K562 (cell line): ENCODE measurements at regions not wholly inside any gene's neighbourhood (a gene's known extent, or its start where the extent isn't known, plus 50 kb on each side); places are given as distances from the start of the nearest gene placed in this dataset.

ENCODE experiments used
- ATAC-seq: fragments of 200-7000 bp; cut with Tn5 transposase; 3 replicates; pipeline ENCODE4 v1.9.1; 2020; ENCODE audit warnings: moderate library complexity
- BruUV-seq: library from RNA; stranded (reverse); fragments of 400-500 nt; replicated peaks from 2 replicates; lab custom pipeline; 2021; lab: Mats Ljungman, UMichigan
- CTCF ChIA-PET: fragments of 300-600 bp; formaldehyde crosslinking; extraction: SDS; loops from one replicate; lab custom pipeline; 2021; ENCODE audit warnings: low intra/inter-chr PET ratio; lab: Yijun Ruan, JAX
- POLR2A ChIA-PET: fragments of 300-600, 350-650 bp; sonication (Branson Sonifier 250); formaldehyde crosslinking; extraction: SDS; loops from one replicate; lab custom pipeline; 2021; ENCODE audit warnings: antibody characterized with exemption, inconsistent platforms; lab: Yijun Ruan, JAX
- DNase-seq, 4 experiments: peaks; one replicate each; pipeline versions ENCODE4 v3.0.0 to v3.0.0-alpha.2; 2011 to 2018; ENCODE audit warnings: low spot score in 3 of 4, mixed read lengths in 3 of 4; ENCODE audit errors: extremely low read depth in 1 of 4
- FAIRE-seq: peaks from 2 replicates; lab custom pipeline; 2011; peaks lifted over from hg19 to GRCh38; lab: Jason Lieb, UNC
- H2AFZ ChIP-seq: 2 replicates; pipeline ENCODE4 v1.6.0; 2011; ENCODE audit warnings: low read depth, low read length, control low read depth, inconsistent platforms
- H3K27ac ChIP-seq: fragments of 200-600 bp; 3 replicates; pipeline ENCODE4 v1.8.0; 2011; ENCODE audit warnings: low read depth, mild to moderate bottlenecking, control low read depth, inconsistent platforms, low read length, moderate library complexity, mixed read lengths; ENCODE audit errors: extremely low read depth
- H3K27me3 ChIP-seq, 2 experiments: fragments of 300-600 bp in 1 of 2; 2 replicates in 1 of 2; 3 replicates in 1 of 2; pipeline versions ENCODE4 v1.6.0 to v1.8.0; 2011; ENCODE audit warnings: inconsistent platforms in 2 of 2, low read length in 2 of 2, mild to moderate bottlenecking in 1 of 2, mixed read lengths in 1 of 2, moderate library complexity in 1 of 2; ENCODE audit not compliant: control insufficient read depth in 2 of 2, insufficient read depth in 2 of 2
- H3K36me3 ChIP-seq: fragments of 300-600 bp; 3 replicates; pipeline ENCODE4 v1.8.0; 2011; ENCODE audit warnings: mild to moderate bottlenecking, low read length, inconsistent platforms; ENCODE audit not compliant: control insufficient read depth, insufficient read depth
- H3K4me1 ChIP-seq, 2 experiments: fragments of 200-600 bp in 1 of 2; replicated peaks in 1 of 2; 2 replicates in 1 of 2; 3 replicates in 1 of 2; pipeline versions ENCODE4 v1.5.1 to v1.8.0; 2011; ENCODE audit warnings: inconsistent platforms in 2 of 2, low read length in 2 of 2, mild to moderate bottlenecking in 1 of 2, mixed read lengths in 1 of 2, moderate library complexity in 1 of 2; ENCODE audit not compliant: control insufficient read depth in 2 of 2, insufficient read depth in 2 of 2
- H3K4me2 ChIP-seq: 2 replicates; pipeline ENCODE4 v1.6.1; 2011; ENCODE audit warnings: low read length, control low read depth, inconsistent platforms, mixed read lengths; ENCODE audit not compliant: insufficient read depth
- H3K4me3 ChIP-seq: fragments of 200-600 bp; sonication (generic), shearing (Covaris generic); 2 replicates; pipeline ENCODE4 v1.5.1; 2016; ENCODE audit warnings: control low read depth, inconsistent platforms
- H3K79me2 ChIP-seq: fragments of 200-600 bp; 3 replicates; pipeline ENCODE4 v1.8.0; 2011; ENCODE audit warnings: low read length, inconsistent platforms; ENCODE audit not compliant: control insufficient read depth, insufficient read depth
- H3K9ac ChIP-seq, 2 experiments: 2 replicates each; pipeline versions ENCODE4 v1.6.0 to v1.6.1; 2011; ENCODE audit warnings: low read depth in 2 of 2, low read length in 2 of 2, control low read depth in 1 of 2, inconsistent platforms in 1 of 2, mild to moderate bottlenecking in 1 of 2, mixed read lengths in 1 of 2; ENCODE audit not compliant: insufficient read depth in 1 of 2
- H3K9me1 ChIP-seq: one replicate; pipeline ENCODE4 v1.6.0; 2011; ENCODE audit warnings: inconsistent platforms, mild to moderate bottlenecking, low read length, moderate library complexity; ENCODE audit not compliant: control insufficient read depth, insufficient read depth
- H3K9me3 ChIP-seq: replicated peaks from 2 replicates; pipeline ENCODE4 v1.5.1; 2011; ENCODE audit warnings: low read depth, low read length, inconsistent platforms; ENCODE audit not compliant: control insufficient read depth, insufficient read depth
- H4K20me1 ChIP-seq: replicated peaks from 2 replicates; pipeline ENCODE4 v1.6.1; 2011; ENCODE audit warnings: low read length, inconsistent platforms, mixed read lengths; ENCODE audit not compliant: control insufficient read depth, insufficient read depth
- C11orf30 ChIP-seq: fragments of 450-650 bp; IDR thresholded peaks from 2 replicates; pipeline ENCODE4 v1.6.1; 2016; ENCODE audit warnings: low read depth, mild to moderate bottlenecking
- HDAC8 ChIP-seq: fragments of 450-650 bp; IDR thresholded peaks from 2 replicates; pipeline ENCODE4 v1.6.1; 2016; ENCODE audit warnings: mild to moderate bottlenecking, missing genetic modification characterization, moderate library complexity, missing compliant biosample characterization
- MEIS2 ChIP-seq: fragments of 450-650 bp; IDR thresholded peaks from 2 replicates; pipeline ENCODE4 v1.6.1; 2014; ENCODE audit warnings: mild to moderate bottlenecking; ENCODE audit not compliant: partially characterized antibody
- MTA3 ChIP-seq: fragments of 450-650 bp; formaldehyde crosslinking; IDR thresholded peaks from 2 replicates; pipeline ENCODE4 v1.6.1; 2017; ENCODE audit warnings: mild to moderate bottlenecking, borderline replicate concordance
- PHB2 ChIP-seq: fragments of 450-650 bp; IDR thresholded peaks from 2 replicates; pipeline ENCODE4 v1.6.1; 2017; ENCODE audit warnings: low read depth
- RB1 ChIP-seq: fragments of 450-650 bp; IDR thresholded peaks from 2 replicates; pipeline ENCODE4 v1.6.1; 2017; ENCODE audit warnings: low read depth, mild to moderate bottlenecking
- RBM14 ChIP-seq: fragments of 200-400 bp; formaldehyde crosslinking; IDR thresholded peaks from 2 replicates; pipeline ENCODE4 v1.6.1; 2018; ENCODE audit warnings: low read depth, mild to moderate bottlenecking, low read length, moderate library complexity, borderline replicate concordance; ENCODE audit not compliant: insufficient read depth
- SMC3 ChIP-seq: conservative IDR thresholded peaks from 2 replicates; pipeline ENCODE4 v1.6.1; 2011; ENCODE audit warnings: low read depth, low read length, improper control_type of control experiment; ENCODE audit not compliant: insufficient read depth
- ZNF212 ChIP-seq: fragments of 450-650 bp; formaldehyde crosslinking; IDR thresholded peaks from 2 replicates; pipeline ENCODE4 v1.4.0; 2020; ENCODE audit warnings: mild to moderate bottlenecking
- ZNF239 ChIP-seq: fragments of 250-450 bp; sonication (Bioruptor Pico); IDR thresholded peaks from 2 replicates; pipeline ENCODE4 v1.4.0; 2020; ENCODE audit warnings: mild to moderate bottlenecking
- ZNF408 ChIP-seq: fragments of 250-450 bp; sonication (Bioruptor Pico); IDR thresholded peaks from 2 replicates; pipeline ENCODE4 v1.4.0; 2020; ENCODE audit warnings: low read depth, mild to moderate bottlenecking, moderate library complexity
- WGBS: fragments of 100-300 bp; shearing (Covaris generic); methylation state at CpG from one replicate; pipeline ENCODE4 v1.1.6; 2016; ENCODE audit warnings: low coverage, mixed read lengths; ENCODE audit not compliant: insufficient coverage; ENCODE audit errors: missing lambda C conversion rate; 5-methylcytosine and 5-hydroxymethylcytosine counted together
- in situ Hi-C: fragments of 300-500 bp; cut with MboI; formaldehyde crosslinking; loops from 4 replicates; pipeline ENCODE4 v1.15.0; 2018; ENCODE audit warnings: inconsistent platforms, mixed read lengths
- intact Hi-C: fragments of 100-400 bp; cut with micrococcal nuclease; formaldehyde crosslinking; loops from 2 replicates; pipeline ENCODE4 v1.14.2; 2022
- TF ChIP-seq, protein P1 (sequence below): fragments of 450-650 bp; IDR thresholded peaks from 2 replicates; pipeline ENCODE4 v1.7.1; 2018; ENCODE audit warnings: mild to moderate bottlenecking, low read depth; ENCODE audit not compliant: partially characterized antibody
- TF ChIP-seq, protein P2 (sequence below): fragments of 200-800 bp; sonication (Bioruptor generic); IDR thresholded peaks from 2 replicates; pipeline ENCODE4 v1.6.1; 2017; ENCODE audit warnings: missing genetic modification characterization, missing compliant biosample characterization

DNA sequence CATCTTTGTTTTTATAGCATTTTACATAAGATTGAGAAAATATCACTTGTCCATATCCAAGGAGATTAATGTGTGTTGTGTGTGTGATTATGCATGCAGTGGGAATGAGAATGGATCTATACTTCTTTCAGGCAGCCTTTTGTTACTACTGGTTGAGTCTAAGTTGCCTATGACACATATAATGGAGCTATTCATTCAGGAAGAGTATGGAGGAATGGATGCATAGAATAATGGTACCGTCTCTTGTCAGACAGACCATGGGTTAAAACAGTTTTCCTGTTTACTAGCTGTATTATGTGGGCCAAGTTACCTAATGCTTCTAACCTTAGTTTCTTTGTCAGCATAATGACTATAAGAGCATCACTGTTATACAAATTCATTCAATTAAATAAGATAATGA lies 155.4 kb upstream of the KYNU start:
- H3K79me2 ChIP-seq = no peaks in the 10 kb centered on the region
- BruUV-seq = no TSS peak
- no peak overlapping the region for H3K4me3 ChIP-seq
- no peaks in the 10 kb centered on the region for H3K4me1 ChIP-seq
- ChIA-PET POLR2A (no interaction called here), CTCF (no interaction called here)
- FAIRE-seq (no peak), DNase-seq (no peak), ATAC-seq (no peak)
- TF ChIP-seq, protein P1, sequence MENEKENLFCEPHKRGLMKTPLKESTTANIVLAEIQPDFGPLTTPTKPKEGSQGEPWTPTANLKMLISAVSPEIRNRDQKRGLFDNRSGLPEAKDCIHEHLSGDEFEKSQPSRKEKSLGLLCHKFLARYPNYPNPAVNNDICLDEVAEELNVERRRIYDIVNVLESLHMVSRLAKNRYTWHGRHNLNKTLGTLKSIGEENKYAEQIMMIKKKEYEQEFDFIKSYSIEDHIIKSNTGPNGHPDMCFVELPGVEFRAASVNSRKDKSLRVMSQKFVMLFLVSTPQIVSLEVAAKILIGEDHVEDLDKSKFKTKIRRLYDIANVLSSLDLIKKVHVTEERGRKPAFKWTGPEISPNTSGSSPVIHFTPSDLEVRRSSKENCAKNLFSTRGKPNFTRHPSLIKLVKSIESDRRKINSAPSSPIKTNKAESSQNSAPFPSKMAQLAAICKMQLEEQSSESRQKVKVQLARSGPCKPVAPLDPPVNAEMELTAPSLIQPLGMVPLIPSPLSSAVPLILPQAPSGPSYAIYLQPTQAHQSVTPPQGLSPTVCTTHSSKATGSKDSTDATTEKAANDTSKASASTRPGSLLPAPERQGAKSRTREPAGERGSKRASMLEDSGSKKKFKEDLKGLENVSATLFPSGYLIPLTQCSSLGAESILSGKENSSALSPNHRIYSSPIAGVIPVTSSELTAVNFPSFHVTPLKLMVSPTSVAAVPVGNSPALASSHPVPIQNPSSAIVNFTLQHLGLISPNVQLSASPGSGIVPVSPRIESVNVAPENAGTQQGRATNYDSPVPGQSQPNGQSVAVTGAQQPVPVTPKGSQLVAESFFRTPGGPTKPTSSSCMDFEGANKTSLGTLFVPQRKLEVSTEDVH = no peak
- no peak for TF ChIP-seq MTA3
- no peaks in the 10 kb centered on the region for H3K9me3 ChIP-seq
- H2AFZ ChIP-seq = no peak overlapping the region
- no peak overlapping the region for H3K4me2 ChIP-seq
- intact Hi-C loops (no loop called here), in situ Hi-C loops (no loop called here)
- H3K9ac ChIP-seq = no peak overlapping the region
- H3K27me3 ChIP-seq = no peaks in the 10 kb centered on the region
- WGBS = 11% methylated on average over 1 of the region's 1 CpG
- no peaks in the 10 kb centered on the region for H4K20me1 ChIP-seq
- no peaks in the 10 kb centered on the region for H3K9me1 ChIP-seq
- no peaks in the 10 kb centered on the region for H3K36me3 ChIP-seq
- H3K27ac ChIP-seq = no peak overlapping the region

DNA sequence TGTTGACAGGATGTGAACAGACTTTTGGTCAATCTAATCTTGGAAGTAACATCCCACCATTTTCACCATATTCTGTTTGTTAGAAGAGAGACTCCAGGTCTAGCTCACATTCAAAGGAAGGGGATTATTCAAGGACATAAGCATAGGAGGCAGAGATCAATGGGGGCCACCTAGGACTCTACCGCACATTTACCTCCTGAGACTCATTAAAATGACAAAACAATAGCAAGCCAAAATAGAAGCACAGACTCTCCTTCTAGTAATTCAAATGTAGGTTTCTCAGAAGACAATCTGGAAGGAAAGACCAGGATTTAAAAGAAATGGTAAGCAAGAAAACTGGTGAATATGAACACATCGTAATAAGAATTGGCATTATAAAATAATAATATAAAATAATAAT lies 156.4 kb upstream of the KYNU start:
- 0% methylated on average over 2 of the region's 2 CpGs for WGBS
- H3K9ac ChIP-seq = no peak overlapping the region
- H3K27ac ChIP-seq = no peak overlapping the region
- no peak for FAIRE-seq
- no peaks in the 10 kb centered on the region for H3K9me3 ChIP-seq
- in situ Hi-C loops (no loop called here), intact Hi-C loops (no loop called here)
- H3K4me1 ChIP-seq = no peaks in the 10 kb centered on the region
- H3K4me3 ChIP-seq = no peak overlapping the region
- no TSS peak for BruUV-seq
- POLR2A ChIA-PET = no interaction called here
- DNase-seq = no peak
- ATAC-seq = no peak
- CTCF ChIA-PET = interaction anchor here (0.6 kb wide), 1 partner anchor 292 kb away, joined by 4 read pairs; no protein-coding TSS in a partner anchor
- no peaks in the 10 kb centered on the region for H4K20me1 ChIP-seq
- H3K79me2 ChIP-seq = no peaks in the 10 kb centered on the region
- H3K4me2 ChIP-seq = no peak overlapping the region
- no peaks in the 10 kb centered on the region for H3K36me3 ChIP-seq
- no peaks in the 10 kb centered on the region for H3K9me1 ChIP-seq
- no peak overlapping the region for H2AFZ ChIP-seq
- no peaks in the 10 kb centered on the region for H3K27me3 ChIP-seq
- TF ChIP-seq SMC3 (no peak), ZNF408 (CRISPR knock-in tag) (no peak), RB1 (no peak), RBM14 (no peak), PHB2 (no peak), ZNF239 (CRISPR knock-in tag) (no peak), HDAC8 (tag) (no peak), C11orf30 (no peak), ZNF212 (CRISPR knock-in tag) (no peak), MEIS2 (no peak)
- TF ChIP-seq, protein P2, sequence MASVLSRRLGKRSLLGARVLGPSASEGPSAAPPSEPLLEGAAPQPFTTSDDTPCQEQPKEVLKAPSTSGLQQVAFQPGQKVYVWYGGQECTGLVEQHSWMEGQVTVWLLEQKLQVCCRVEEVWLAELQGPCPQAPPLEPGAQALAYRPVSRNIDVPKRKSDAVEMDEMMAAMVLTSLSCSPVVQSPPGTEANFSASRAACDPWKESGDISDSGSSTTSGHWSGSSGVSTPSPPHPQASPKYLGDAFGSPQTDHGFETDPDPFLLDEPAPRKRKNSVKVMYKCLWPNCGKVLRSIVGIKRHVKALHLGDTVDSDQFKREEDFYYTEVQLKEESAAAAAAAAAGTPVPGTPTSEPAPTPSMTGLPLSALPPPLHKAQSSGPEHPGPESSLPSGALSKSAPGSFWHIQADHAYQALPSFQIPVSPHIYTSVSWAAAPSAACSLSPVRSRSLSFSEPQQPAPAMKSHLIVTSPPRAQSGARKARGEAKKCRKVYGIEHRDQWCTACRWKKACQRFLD (CRISPR knock-in tag) = no peak
